T-helper 1 cell treated with Interleukin-12 subunit alpha and Interleukin-12 subunit beta and Interleukin-4 antibody, amounts not matched to agents 30 μg/mL and 1 μg/mL, for 36 hours (primary cell): ENCODE measurements at regions not wholly inside any gene's neighbourhood (a gene's known extent, or its start where the extent isn't known, plus 50 kb on each side); places are given as distances from the start of the nearest gene placed in this dataset.

ENCODE experiments used
- H3K27ac Mint-ChIP-seq: one replicate; pipeline ENCODE4 v1.8.0; 2021; ENCODE audit warnings: mild to moderate bottlenecking, mixed read lengths
- H3K27me3 Mint-ChIP-seq: one replicate; pipeline ENCODE4 v1.8.0; 2021; ENCODE audit warnings: low read depth, mixed read lengths
- H3K36me3 Mint-ChIP-seq: one replicate; pipeline ENCODE4 v1.8.0; 2021; ENCODE audit warnings: low read depth, mixed read lengths
- H3K4me1 Mint-ChIP-seq: one replicate; pipeline ENCODE4 v1.8.0; 2021; ENCODE audit warnings: low read depth, mixed read lengths
- H3K4me3 Mint-ChIP-seq: one replicate; pipeline ENCODE4 v1.8.0; 2021; ENCODE audit warnings: mild to moderate bottlenecking, moderate library complexity, mixed read lengths
- H3K9me3 Mint-ChIP-seq: one replicate; pipeline ENCODE4 v1.8.0; 2021; ENCODE audit warnings: mixed read lengths

GRCh38 chr5:99955006-99955405, 580.2 kb upstream of the FAM174A start:
- no peaks in the 10 kb centered on the region for H3K9me3 Mint-ChIP-seq
- H3K36me3 Mint-ChIP-seq: no peaks in the 10 kb centered on the region
- H3K4me3 Mint-ChIP-seq: no peak overlapping the region
- H3K27ac Mint-ChIP-seq: no peak overlapping the region
- H3K4me1 Mint-ChIP-seq: no peaks in the 10 kb centered on the region
- no peaks in the 10 kb centered on the region for H3K27me3 Mint-ChIP-seq

GRCh38 chr5:99949969-99950524, 585.1 kb upstream of the FAM174A start:
- Mint-ChIP-seq H3K27me3 (no peaks in the 10 kb centered on the region), H3K36me3 (no peaks in the 10 kb centered on the region), H3K4me3 (no peak overlapping the region), H3K9me3 (no peaks in the 10 kb centered on the region), H3K27ac (no peak overlapping the region), H3K4me1 (no peaks in the 10 kb centered on the region)

- Mint-ChIP-seq H3K27ac (no peak overlapping the region), H3K27me3 (no peaks in the 10 kb centered on the region), H3K4me1 (no peaks in the 10 kb centered on the region), H3K36me3 (no peaks in the 10 kb centered on the region), H3K4me3 (no peak overlapping the region), H3K9me3 (no peaks in the 10 kb centered on the region)
These were observed 585.8 kb upstream of the FAM174A start for GRCh38 chr5:99949361-99949760.

DNA sequence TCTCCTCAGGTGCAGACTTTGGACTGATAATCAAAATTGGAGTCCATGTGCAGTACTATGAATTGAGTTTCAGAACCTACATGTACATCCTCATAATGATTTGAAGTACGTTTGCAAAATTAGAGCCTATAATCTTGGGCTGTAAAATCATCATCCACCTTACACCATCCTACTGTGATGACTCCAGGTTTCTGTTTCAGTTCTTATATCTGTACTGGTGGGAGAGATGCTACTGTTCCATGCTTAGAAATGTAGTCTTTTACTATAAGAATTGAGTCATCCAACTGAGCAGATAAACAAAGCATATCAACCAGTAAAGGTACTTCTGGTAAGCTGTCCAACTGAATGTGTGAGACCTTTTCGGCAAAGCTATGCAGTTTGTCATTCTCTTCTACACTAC, 586.3 kb upstream of the FAM174A start:
- Mint-ChIP-seq H3K36me3 (no peaks in the 10 kb centered on the region), H3K27ac (no peak overlapping the region), H3K4me1 (no peaks in the 10 kb centered on the region), H3K9me3 (no peaks in the 10 kb centered on the region), H3K27me3 (no peaks in the 10 kb centered on the region), H3K4me3 (no peak overlapping the region)

DNA sequence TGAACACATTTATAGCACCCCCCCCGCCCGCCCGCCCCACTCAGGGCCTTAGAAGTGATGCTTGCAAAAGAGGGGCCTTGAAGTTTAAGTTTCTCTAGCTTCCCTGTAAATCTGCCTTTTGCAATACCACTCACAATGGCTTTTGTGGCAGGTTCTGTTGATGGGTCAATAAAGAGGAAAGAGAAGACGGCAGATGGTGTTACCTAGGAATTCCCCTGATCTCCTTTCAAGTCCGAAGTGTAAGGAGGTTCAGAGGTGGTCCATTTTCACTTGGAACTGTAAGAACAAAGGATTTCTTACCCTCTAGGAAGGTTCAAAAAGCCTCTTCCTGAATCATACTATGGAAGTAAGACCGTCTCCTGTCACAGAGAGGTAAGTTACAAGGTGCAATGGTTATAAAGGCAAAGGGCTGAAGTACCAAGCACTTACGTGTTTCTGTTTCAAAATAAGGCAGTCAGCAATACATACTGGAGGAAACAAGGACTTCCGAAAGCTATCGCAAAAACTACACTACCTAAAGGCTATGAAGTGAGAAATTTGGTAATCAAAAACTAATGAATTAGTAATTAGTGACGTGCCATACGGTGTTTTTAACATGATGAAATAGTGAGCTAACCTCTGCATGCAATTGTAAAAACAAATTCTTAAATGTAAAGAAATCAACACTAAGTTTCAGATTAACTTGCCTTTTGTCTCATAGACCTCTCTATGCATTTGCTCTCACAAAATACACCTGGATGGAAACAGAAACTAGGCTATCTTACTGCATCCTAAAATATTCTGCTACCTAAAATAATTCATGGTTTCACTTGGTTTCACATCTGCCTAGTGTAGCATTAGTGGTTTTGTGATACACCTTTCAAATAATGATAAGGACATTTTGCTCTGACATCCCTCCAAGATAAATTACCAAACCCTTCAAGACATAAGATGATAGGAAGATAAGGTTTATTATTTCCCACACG, 589.4 kb upstream of the FAM174A start:
- H3K27me3 Mint-ChIP-seq: no peaks in the 10 kb centered on the region

DNA sequence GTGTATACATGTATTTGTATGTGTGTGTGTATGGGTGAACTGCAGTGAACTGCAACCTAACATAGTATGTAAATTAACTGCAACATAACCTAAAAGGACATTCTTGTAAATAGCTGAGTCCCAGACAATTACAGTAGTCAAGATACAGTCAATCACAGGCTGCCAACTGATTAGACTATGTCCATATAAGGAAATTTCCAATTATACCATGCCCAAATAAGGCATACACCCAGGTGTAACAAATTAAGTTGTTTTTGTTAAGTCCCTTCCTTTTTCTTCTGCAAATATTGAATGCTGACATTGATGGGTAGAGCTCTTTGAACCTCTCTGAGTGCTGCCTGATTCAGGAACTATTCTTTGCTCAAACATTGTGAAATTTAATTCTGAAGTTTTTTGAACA, 594.6 kb upstream of the FAM174A start:
- Mint-ChIP-seq H3K27me3 (no peaks in the 10 kb centered on the region), H3K4me1 (no peaks in the 10 kb centered on the region), H3K9me3 (no peaks in the 10 kb centered on the region), H3K27ac (no peak overlapping the region), H3K36me3 (no peaks in the 10 kb centered on the region), H3K4me3 (no peak overlapping the region)

More for the DNA sequence above, 589.4 kb upstream of the FAM174A start:
- Mint-ChIP-seq H3K36me3 (no peaks in the 10 kb centered on the region), H3K27ac (no peak overlapping the region), H3K4me3 (no peak overlapping the region), H3K4me1 (no peaks in the 10 kb centered on the region), H3K9me3 (no peaks in the 10 kb centered on the region)

- no peaks in the 10 kb centered on the region for H3K9me3 Mint-ChIP-seq
- H3K4me1 Mint-ChIP-seq: no peaks in the 10 kb centered on the region
- H3K36me3 Mint-ChIP-seq: no peaks in the 10 kb centered on the region
- no peaks in the 10 kb centered on the region for H3K27me3 Mint-ChIP-seq
- no peak overlapping the region for H3K27ac Mint-ChIP-seq
- no peak overlapping the region for H3K4me3 Mint-ChIP-seq
These were observed 598.3 kb upstream of the FAM174A start for GRCh38 chr5:99936911-99937310.

DNA sequence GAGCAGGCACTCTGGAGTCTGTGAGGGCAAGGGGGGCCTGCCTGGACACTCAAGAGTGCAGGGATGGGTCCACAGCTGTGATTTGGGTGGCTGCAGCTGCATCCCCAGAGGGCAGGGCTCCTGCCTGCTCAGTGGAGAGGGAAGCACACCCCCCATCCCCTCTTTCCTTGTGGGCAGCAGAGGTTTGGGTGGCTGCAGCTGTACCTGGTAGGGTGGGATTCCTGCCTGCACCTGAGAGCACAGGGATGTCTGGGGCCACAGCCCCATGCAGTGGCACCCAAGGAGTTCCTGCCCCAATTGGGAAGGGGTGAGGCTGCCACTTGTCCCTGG, 605.4 kb upstream of the FAM174A start:
- Mint-ChIP-seq H3K36me3 (no peaks in the 10 kb centered on the region), H3K27me3 (no peaks in the 10 kb centered on the region), H3K27ac (no peak overlapping the region), H3K4me1 (no peaks in the 10 kb centered on the region), H3K9me3 (no peaks in the 10 kb centered on the region), H3K4me3 (no peak overlapping the region)

DNA sequence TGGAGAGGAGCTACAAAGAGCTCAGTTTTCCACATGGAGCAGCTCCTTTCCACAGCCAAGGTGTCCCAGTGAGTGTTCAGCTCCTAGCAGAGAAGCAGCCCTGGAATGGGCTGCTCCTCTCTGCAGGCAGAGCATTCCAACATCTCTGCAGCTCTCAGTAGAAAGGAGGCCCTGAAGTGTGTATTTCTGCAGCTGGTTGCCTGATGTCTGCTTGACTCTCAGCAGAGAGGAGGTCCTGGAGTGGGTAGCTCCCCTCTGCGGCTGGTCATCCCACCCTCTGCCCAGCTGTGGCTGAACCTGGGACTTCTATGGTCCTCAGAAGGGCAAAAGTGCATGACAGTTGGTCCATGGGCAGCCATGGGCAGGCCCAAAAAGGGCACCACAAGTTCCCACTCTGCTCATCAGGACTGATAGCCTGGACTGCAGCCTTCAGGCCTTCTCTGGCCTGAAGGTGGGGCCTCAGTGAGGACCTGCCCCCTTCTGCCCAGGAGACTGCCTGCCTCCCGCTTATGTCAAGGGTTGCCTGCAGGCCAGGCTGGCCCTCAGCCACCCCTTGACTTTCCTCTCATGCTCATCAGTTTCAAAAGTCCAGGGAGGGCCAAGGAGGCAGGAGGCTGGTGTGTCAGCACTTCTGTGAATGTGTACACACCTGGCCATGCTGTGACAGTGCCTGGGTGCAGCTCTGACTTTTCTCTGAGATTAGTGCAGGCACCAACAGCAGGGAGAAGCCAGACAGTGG, 605.9 kb upstream of the FAM174A start:
- no peak overlapping the region for H3K4me3 Mint-ChIP-seq
- H3K27ac Mint-ChIP-seq: no peak overlapping the region
- H3K36me3 Mint-ChIP-seq: no peaks in the 10 kb centered on the region
- H3K27me3 Mint-ChIP-seq: no peaks in the 10 kb centered on the region
- H3K9me3 Mint-ChIP-seq: no peaks in the 10 kb centered on the region
- H3K4me1 Mint-ChIP-seq: no peaks in the 10 kb centered on the region

GRCh38 chr5:99928490-99928889, 606.7 kb upstream of the FAM174A start:
- H3K4me1 Mint-ChIP-seq: no peaks in the 10 kb centered on the region
- no peaks in the 10 kb centered on the region for H3K36me3 Mint-ChIP-seq
- H3K27ac Mint-ChIP-seq: no peak overlapping the region
- H3K27me3 Mint-ChIP-seq: no peaks in the 10 kb centered on the region
- no peak overlapping the region for H3K4me3 Mint-ChIP-seq
- H3K9me3 Mint-ChIP-seq: no peaks in the 10 kb centered on the region

DNA sequence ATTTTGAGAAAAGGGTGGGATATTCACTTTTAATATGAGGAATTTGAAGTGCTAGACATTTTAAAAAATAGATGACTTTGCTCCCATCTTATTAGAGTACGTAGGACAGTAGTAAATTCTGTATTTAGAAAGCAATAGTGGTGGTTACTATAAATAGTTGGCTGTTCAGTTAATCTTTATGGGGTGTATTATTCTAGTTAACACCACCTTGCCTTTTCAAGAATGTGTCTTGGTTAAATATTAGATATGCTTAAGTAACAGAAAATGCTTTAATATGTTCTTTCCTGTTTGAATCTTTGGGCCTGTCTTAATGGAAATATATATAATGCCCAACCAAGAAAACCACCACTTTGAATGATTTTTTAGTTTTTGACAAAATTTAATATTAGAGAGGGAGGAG, 608.7 kb upstream of the FAM174A start:
- no peaks in the 10 kb centered on the region for H3K27me3 Mint-ChIP-seq
- no peaks in the 10 kb centered on the region for H3K9me3 Mint-ChIP-seq
- H3K4me3 Mint-ChIP-seq: no peak overlapping the region
- no peak overlapping the region for H3K27ac Mint-ChIP-seq
- H3K4me1 Mint-ChIP-seq: no peaks in the 10 kb centered on the region
- H3K36me3 Mint-ChIP-seq: no peaks in the 10 kb centered on the region

DNA sequence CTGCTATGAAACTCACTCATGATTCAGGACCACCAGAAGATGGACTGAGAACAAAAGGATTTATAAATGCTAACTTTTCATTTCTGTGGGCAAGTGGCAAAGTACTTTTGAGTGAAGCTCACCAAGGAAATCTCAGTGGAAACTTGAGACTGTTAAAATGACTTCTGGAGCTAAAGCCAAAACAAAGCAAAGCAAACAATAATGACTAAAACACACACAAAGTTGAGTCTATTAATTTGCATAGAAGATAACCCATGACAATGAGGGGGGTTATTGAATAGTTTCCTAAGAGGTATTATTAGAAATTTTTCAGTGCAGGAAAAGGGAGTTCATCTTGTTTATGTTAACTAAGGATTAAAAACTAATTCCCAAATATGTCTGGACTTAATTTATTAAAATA, 612.8 kb upstream of the FAM174A start:
- Mint-ChIP-seq H3K4me3 (no peak overlapping the region), H3K4me1 (no peaks in the 10 kb centered on the region), H3K36me3 (no peaks in the 10 kb centered on the region)

GRCh38 chr5:99911971-99912370, 623.2 kb upstream of the FAM174A start:
- no peaks in the 10 kb centered on the region for H3K27me3 Mint-ChIP-seq
- H3K36me3 Mint-ChIP-seq: no peaks in the 10 kb centered on the region
- H3K4me3 Mint-ChIP-seq: no peak overlapping the region
- H3K4me1 Mint-ChIP-seq: no peaks in the 10 kb centered on the region
- H3K27ac Mint-ChIP-seq: no peak overlapping the region
- H3K9me3 Mint-ChIP-seq: no peaks in the 10 kb centered on the region

More for the DNA sequence above, 612.8 kb upstream of the FAM174A start:
- Mint-ChIP-seq H3K27me3 (no peaks in the 10 kb centered on the region), H3K27ac (no peak overlapping the region), H3K9me3 (no peaks in the 10 kb centered on the region)

DNA sequence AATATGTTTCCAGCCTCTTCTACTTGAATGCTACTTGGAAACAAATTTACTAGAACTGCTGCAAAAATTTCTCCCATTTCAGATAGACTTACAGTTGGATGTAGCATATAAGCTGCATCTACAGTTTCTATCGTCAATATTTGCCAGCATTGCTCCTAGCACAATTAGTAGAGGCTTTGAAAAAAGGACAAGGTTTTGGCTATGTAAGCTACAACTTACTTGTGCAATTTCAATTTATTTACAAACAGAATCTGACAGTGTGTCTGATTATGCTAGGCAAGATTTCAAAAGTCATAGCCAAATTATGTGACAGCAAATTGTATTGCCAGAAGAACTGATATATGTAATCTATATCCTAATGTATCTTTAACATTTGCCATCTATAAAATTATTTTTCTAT, 628.4 kb upstream of the FAM174A start:
- Mint-ChIP-seq H3K36me3 (no peaks in the 10 kb centered on the region), H3K27me3 (no peaks in the 10 kb centered on the region), H3K27ac (no peak overlapping the region), H3K4me1 (no peaks in the 10 kb centered on the region), H3K4me3 (no peak overlapping the region), H3K9me3 (peaks cover under 1% of the 10 kb centered on the region)

GRCh38 chr5:99901972-99902371, 633.2 kb upstream of the FAM174A start:
- no peak overlapping the region for H3K4me3 Mint-ChIP-seq
- H3K27me3 Mint-ChIP-seq: no peaks in the 10 kb centered on the region
- no peaks in the 10 kb centered on the region for H3K4me1 Mint-ChIP-seq
- H3K9me3 Mint-ChIP-seq: peaks cover 3% of the 10 kb centered on the region
- H3K36me3 Mint-ChIP-seq: no peaks in the 10 kb centered on the region
- no peak overlapping the region for H3K27ac Mint-ChIP-seq
